Activated CD4-positive, alpha-beta T cell treated with anti-CD3 and anti-CD28 coated beads, Interleukin-2, Interleukin-6, amounts not matched to agents 100 ng/mL and 50 ng/mL, durations not matched to agents 16 hours and 8 hours (primary cell): ENCODE measurements at regions not wholly inside any gene's neighbourhood (a gene's known extent, or its start where the extent isn't known, plus 50 kb on each side); places are given as distances from the start of the nearest gene placed in this dataset.

Experiments used
- DNase-seq: peaks from one replicate; pipeline ENCODE4 v3.0.0-alpha.2; 2020

GRCh38 chr14:56512521-56512920, 67.1 kb upstream of the TMEM260 start:
- no peak for DNase-seq

- DNase-seq, result peak; percentile 11
Measured at GRCh38 chr14:56514663-56515371, 64.8 kb upstream of the TMEM260 start.

- DNase-seq, result no peak
Measured at GRCh38 chr14:56515739-56516138, 63.9 kb upstream of the TMEM260 start.

- DNase-seq, result no peak
Measured at GRCh38 chr14:56522403-56522802, 57.2 kb upstream of the TMEM260 start.

- DNase-seq, result no peak
Measured at GRCh38 chr14:56524971-56525677, 54.5 kb upstream of the TMEM260 start.

- no peak for DNase-seq
Measured at GRCh38 chr14:56528927-56529326, 50.7 kb upstream of the TMEM260 start.
